ENCODE measurements at regions not wholly inside any gene's neighbourhood (a gene's known extent, or its start where the extent isn't known, plus 50 kb on each side); places are given as distances from the start of the nearest gene placed in this dataset.

GRCh38 chr1:36652586-36652985 is 169.9 kb upstream of the CSF3R start:
- no peaks in the 10 kb centered on the region for H3K36me3 Mint-ChIP-seq
- H3K4me1 Mint-ChIP-seq: no peaks in the 10 kb centered on the region
- DNase-seq (no peak), ATAC-seq (replicated peaks) (no peak)
- no peak overlapping the region for H3K27ac Mint-ChIP-seq
- H3K27me3 Mint-ChIP-seq: peaks cover 51 to 61% of the 10 kb centered on the region in 2 donors
- H3K4me3 Mint-ChIP-seq: no peak overlapping the region
- H3K9me3 Mint-ChIP-seq: no peaks in the 10 kb centered on the region

- no peak overlapping the region for H3K4me3 Mint-ChIP-seq
- no peaks in the 10 kb centered on the region for H3K4me1 Mint-ChIP-seq
- H3K9me3 Mint-ChIP-seq: no peaks in the 10 kb centered on the region
- no peaks in the 10 kb centered on the region for H3K36me3 Mint-ChIP-seq
- H3K27me3 Mint-ChIP-seq: peaks cover 51 to 64% of the 10 kb centered on the region in 2 donors
- DNase-seq (no peak), ATAC-seq (replicated peaks) (no peak)
- H3K27ac Mint-ChIP-seq: no peak overlapping the region
Measured at GRCh38 chr1:36652011-36652410, 169.3 kb upstream of the CSF3R start.

GRCh38 chr1:36651176-36651910 is 168.6 kb upstream of the CSF3R start:
- no peak overlapping the region for H3K4me3 Mint-ChIP-seq
- H3K27ac Mint-ChIP-seq: no peak overlapping the region
- DNase-seq (no peak), ATAC-seq (replicated peaks) (no peak)
- H3K4me1 Mint-ChIP-seq: no peaks in the 10 kb centered on the region
- H3K36me3 Mint-ChIP-seq: no peaks in the 10 kb centered on the region
- H3K27me3 Mint-ChIP-seq: peaks cover 51 to 71% of the 10 kb centered on the region in 2 donors
- no peaks in the 10 kb centered on the region for H3K9me3 Mint-ChIP-seq

GRCh38 chr1:36650200-36651065 is 167.7 kb upstream of the CSF3R start:
- H3K27ac Mint-ChIP-seq: no peak overlapping the region
- H3K9me3 Mint-ChIP-seq: no peaks in the 10 kb centered on the region
- no peaks in the 10 kb centered on the region for H3K4me1 Mint-ChIP-seq
- peaks cover 53 to 71% of the 10 kb centered on the region in 2 donors for H3K27me3 Mint-ChIP-seq
- DNase-seq (peak; percentile 33), ATAC-seq (replicated peaks) (peak; percentile 74 to 80)
- no peaks in the 10 kb centered on the region for H3K36me3 Mint-ChIP-seq
- H3K4me3 Mint-ChIP-seq: no peak overlapping the region

- H3K9me3 Mint-ChIP-seq: no peaks in the 10 kb centered on the region
- H3K27me3 Mint-ChIP-seq: peaks cover 26 to 37% of the 10 kb centered on the region in 2 donors
- no peak for DNase-seq
- H3K36me3 Mint-ChIP-seq: no peaks in the 10 kb centered on the region
- no peak overlapping the region for H3K4me3 Mint-ChIP-seq
- H3K27ac Mint-ChIP-seq: no peak overlapping the region
- no peaks in the 10 kb centered on the region for H3K4me1 Mint-ChIP-seq
- ATAC-seq (replicated peaks): no peak
Measured at GRCh38 chr1:36645867-36646266, 163.2 kb upstream of the CSF3R start.

- H3K4me1 Mint-ChIP-seq: no peaks in the 10 kb centered on the region
- H3K4me3 Mint-ChIP-seq: no peak overlapping the region
- DNase-seq (no peak), ATAC-seq (replicated peaks) (no peak)
- no peaks in the 10 kb centered on the region for H3K9me3 Mint-ChIP-seq
- H3K27ac Mint-ChIP-seq: no peak overlapping the region
- no peaks in the 10 kb centered on the region for H3K36me3 Mint-ChIP-seq
- peaks cover 23 to 35% of the 10 kb centered on the region in 2 donors for H3K27me3 Mint-ChIP-seq
Measured at GRCh38 chr1:36644556-36644955, 161.8 kb upstream of the CSF3R start.

GRCh38 chr1:36643371-36644270 is 160.9 kb upstream of the CSF3R start:
- DNase-seq: no peak
- Mint-ChIP-seq H3K27me3 (peaks cover 26 to 43% of the 10 kb centered on the region in 2 donors), H3K4me1 (no peaks in the 10 kb centered on the region), H3K4me3 (no peak overlapping the region), H3K36me3 (no peaks in the 10 kb centered on the region), H3K9me3 (no peaks in the 10 kb centered on the region), H3K27ac (no peak overlapping the region)
- no peak for ATAC-seq (replicated peaks)

GRCh38 chr1:36642802-36643201 is 160.1 kb upstream of the CSF3R start:
- Mint-ChIP-seq H3K27me3 (peaks cover 24 to 40% of the 10 kb centered on the region in 2 donors), H3K9me3 (no peaks in the 10 kb centered on the region), H3K4me3 (no peak overlapping the region), H3K4me1 (no peaks in the 10 kb centered on the region), H3K27ac (no peak overlapping the region), H3K36me3 (no peaks in the 10 kb centered on the region)
- no peak for ATAC-seq (replicated peaks)
- no peak for DNase-seq

- no peaks in the 10 kb centered on the region for H3K4me1 Mint-ChIP-seq
- no peak for ATAC-seq (replicated peaks)
- H3K27ac Mint-ChIP-seq: no peak overlapping the region
- no peak overlapping the region for H3K4me3 Mint-ChIP-seq
- H3K9me3 Mint-ChIP-seq: no peaks in the 10 kb centered on the region
- DNase-seq: no peak
- peaks cover 24 to 34% of the 10 kb centered on the region in 2 donors for H3K27me3 Mint-ChIP-seq
- no peaks in the 10 kb centered on the region for H3K36me3 Mint-ChIP-seq
Measured at GRCh38 chr1:36641776-36642175, 159.1 kb upstream of the CSF3R start.

- no peaks in the 10 kb centered on the region for H3K36me3 Mint-ChIP-seq
Measured at GRCh38 chr1:36639461-36639860, 156.7 kb upstream of the CSF3R start.

GRCh38 chr1:36638268-36638667 is 155.6 kb upstream of the CSF3R start:
- no peaks in the 10 kb centered on the region for H3K9me3 Mint-ChIP-seq
- ATAC-seq (replicated peaks) (no peak), DNase-seq (no peak)
- peaks cover 21 to 23% of the 10 kb centered on the region in 2 donors for H3K27me3 Mint-ChIP-seq
- no peaks in the 10 kb centered on the region for H3K4me1 Mint-ChIP-seq
- H3K4me3 Mint-ChIP-seq: no peak overlapping the region
- H3K27ac Mint-ChIP-seq: no peak overlapping the region
- H3K36me3 Mint-ChIP-seq: no peaks in the 10 kb centered on the region

More at GRCh38 chr1:36639461-36639860, 156.7 kb upstream of the CSF3R start:
- peaks cover 21 to 23% of the 10 kb centered on the region in 2 donors for H3K27me3 Mint-ChIP-seq
- no peaks in the 10 kb centered on the region for H3K9me3 Mint-ChIP-seq
- no peak for DNase-seq
- no peak for ATAC-seq (replicated peaks)
- no peaks in the 10 kb centered on the region for H3K4me1 Mint-ChIP-seq
- no peak overlapping the region for H3K27ac Mint-ChIP-seq
- no peak overlapping the region for H3K4me3 Mint-ChIP-seq

GRCh38 chr1:36636206-36636605 is 153.5 kb upstream of the CSF3R start:
- H3K4me3 Mint-ChIP-seq: no peak overlapping the region
- ATAC-seq (replicated peaks): no peak
- no peak overlapping the region for H3K27ac Mint-ChIP-seq
- H3K36me3 Mint-ChIP-seq: no peaks in the 10 kb centered on the region
- peaks cover 21 to 23% of the 10 kb centered on the region in 2 donors for H3K27me3 Mint-ChIP-seq
- H3K4me1 Mint-ChIP-seq: no peaks in the 10 kb centered on the region
- H3K9me3 Mint-ChIP-seq: no peaks in the 10 kb centered on the region
- no peak for DNase-seq

- H3K36me3 Mint-ChIP-seq: no peaks in the 10 kb centered on the region
Measured at GRCh38 chr1:36635284-36635683, 152.6 kb upstream of the CSF3R start.

GRCh38 chr1:36628804-36629203 is 146.1 kb upstream of the CSF3R start:
- no peak overlapping the region for H3K27ac Mint-ChIP-seq
- no peaks in the 10 kb centered on the region for H3K36me3 Mint-ChIP-seq
- peaks cover 5 to 10% of the 10 kb centered on the region in 2 donors for H3K27me3 Mint-ChIP-seq
- H3K4me1 Mint-ChIP-seq: no peaks in the 10 kb centered on the region
- ATAC-seq (replicated peaks): no peak
- H3K9me3 Mint-ChIP-seq: no peaks in the 10 kb centered on the region
- no peak for DNase-seq
- H3K4me3 Mint-ChIP-seq: no peak overlapping the region

More at GRCh38 chr1:36635284-36635683, 152.6 kb upstream of the CSF3R start:
- Mint-ChIP-seq H3K27ac (no peak overlapping the region), H3K4me3 (no peak overlapping the region), H3K4me1 (no peaks in the 10 kb centered on the region), H3K9me3 (no peaks in the 10 kb centered on the region), H3K27me3 (peaks cover 20 to 21% of the 10 kb centered on the region in 2 donors)
- DNase-seq (no peak), ATAC-seq (replicated peaks) (no peak)
